RWPE1 (cell line): ENCODE measurements at regions not wholly inside any gene's neighbourhood (a gene's known extent, or its start where the extent isn't known, plus 50 kb on each side); places are given as distances from the start of the nearest gene placed in this dataset.

ENCODE experiments used
- CTCF ChIA-PET: fragments of 350-600 bp; sonication (Branson Sonifier 250); formaldehyde crosslinking; extraction: SDS; loops from one replicate; lab custom pipeline; 2021; lab: Yijun Ruan, JAX
- POLR2A ChIA-PET: fragments of 400-600 bp; formaldehyde crosslinking; extraction: SDS; loops from one replicate; lab custom pipeline; 2020; ENCODE audit warnings: antibody characterized with exemption; ENCODE audit not compliant: low non-redundant PET; lab: Yijun Ruan, JAX
- DNase-seq: peaks from one replicate; pipeline ENCODE4 v3.0.0; 2012; ENCODE audit warnings: low spot score
- H3K27ac ChIP-seq: fragments of 450-650 bp; 2 replicates; pipeline ENCODE4 v1.5.1; 2017
- CTCF ChIP-seq: fragments of 450-650 bp; conservative IDR thresholded peaks from 2 replicates; pipeline ENCODE4 v1.5.1; 2017; ENCODE audit warnings: low read depth, mild to moderate bottlenecking

- no peak overlapping the region for H3K27ac ChIP-seq
- POLR2A ChIA-PET = no interaction called here
- DNase-seq = no peak
- TF ChIP-seq CTCF = no peak
- CTCF ChIA-PET = interaction anchor here (0.7 kb wide), 1 partner anchor 326 kb away, joined by 3 read pairs; no protein-coding TSS in a partner anchor
These were observed 339.8 kb upstream of the CDH7 start for GRCh38 chr18:65411061-65411460.

- DNase-seq = no peak
- ChIA-PET CTCF (no interaction called here), POLR2A (no interaction called here)
- no peak for TF ChIP-seq CTCF
- no peak overlapping the region for H3K27ac ChIP-seq
These were observed 341.6 kb upstream of the CDH7 start for GRCh38 chr18:65409261-65409660.

GRCh38 chr18:65403534-65403933 lies 347.3 kb upstream of the CDH7 start:
- DNase-seq = no peak
- H3K27ac ChIP-seq = no peak overlapping the region
- ChIA-PET CTCF (no interaction called here), POLR2A (no interaction called here)
- TF ChIP-seq CTCF = no peak

GRCh38 chr18:65399091-65399490 lies 351.7 kb upstream of the CDH7 start:
- POLR2A ChIA-PET = no interaction called here

GRCh38 chr18:65398347-65399075 lies 352.3 kb upstream of the CDH7 start:
- no peak for TF ChIP-seq CTCF
- ChIA-PET POLR2A (no interaction called here), CTCF (no interaction called here)
- H3K27ac ChIP-seq = no peak overlapping the region
- no peak for DNase-seq

More at GRCh38 chr18:65399091-65399490, 351.7 kb upstream of the CDH7 start:
- no peak for TF ChIP-seq CTCF
- CTCF ChIA-PET = no interaction called here
- no peak overlapping the region for H3K27ac ChIP-seq
- no peak for DNase-seq

GRCh38 chr18:65380986-65381385 lies 369.8 kb upstream of the CDH7 start:
- no peak for DNase-seq
- CTCF ChIA-PET = no interaction called here
- no peak overlapping the region for H3K27ac ChIP-seq
- no peak for TF ChIP-seq CTCF
- POLR2A ChIA-PET = no interaction called here
